H1 (cell line): ENCODE measurements at regions not wholly inside any gene's neighbourhood (a gene's known extent, or its start where the extent isn't known, plus 50 kb on each side); places are given as distances from the start of the nearest gene placed in this dataset.

Experiments used
- CTCF ChIA-PET: fragments of 300-600 bp; sonication (Branson Sonifier 250); formaldehyde crosslinking; loops from one replicate; lab custom pipeline; 2021; ENCODE audit not compliant: partially characterized antibody; lab: Charles Lee
- POLR2A ChIA-PET: fragments of 300-600 bp; sonication (Branson Sonifier 250); formaldehyde crosslinking; loops from one replicate; lab custom pipeline; 2021; ENCODE audit warnings: inconsistent platforms; ENCODE audit not compliant: partially characterized antibody; lab: Charles Lee
- DNase-seq, 2 experiments: peaks; one replicate each; pipeline versions ENCODE4 v3.0.0 to v3.0.0-alpha.2; 2010 to 2022; ENCODE audit warnings: low spot score in 2 of 2, low read depth in 1 of 2, mixed read lengths in 1 of 2
- FAIRE-seq: peaks from 2 replicates; lab custom pipeline; 2011; peaks lifted over from hg19 to GRCh38; lab: Jason Lieb, UNC
- H2AFZ ChIP-seq: 2 replicates; pipeline ENCODE4 v1.8.1; 2012; ENCODE audit warnings: low read length, inconsistent platforms
- H2AK5ac ChIP-seq: 2 replicates; pipeline ENCODE4 v1.6.1; 2013; ENCODE audit warnings: low read depth, low read length
- H2BK120ac ChIP-seq: replicated peaks from 2 replicates; pipeline ENCODE3; 2013; ENCODE audit warnings: low read depth, low read length, inconsistent platforms
- H2BK12ac ChIP-seq: 2 replicates; pipeline ENCODE4 v1.6.1; 2013; ENCODE audit warnings: low read depth, low read length
- H2BK15ac ChIP-seq: 2 replicates; pipeline ENCODE4 v1.6.1; 2013; ENCODE audit warnings: low read length
- H2BK20ac ChIP-seq: 2 replicates; pipeline ENCODE4 v1.6.1; 2013; ENCODE audit warnings: low read length
- H2BK5ac ChIP-seq: 2 replicates; pipeline ENCODE4 v1.6.1; 2013; ENCODE audit warnings: low read depth, low read length
- H3K14ac ChIP-seq: 2 replicates; pipeline ENCODE4 v1.6.1; 2013; ENCODE audit warnings: inconsistent platforms; ENCODE audit not compliant: insufficient read length
- H3K18ac ChIP-seq: 2 replicates; pipeline ENCODE4 v1.6.1; 2013; ENCODE audit warnings: low read length; ENCODE audit errors: extremely low read depth
- H3K23ac ChIP-seq: 2 replicates; pipeline ENCODE4 v1.6.1; 2013; ENCODE audit warnings: inconsistent platforms; ENCODE audit not compliant: insufficient read length
- H3K23me2 ChIP-seq: 2 replicates; pipeline ENCODE4 v1.6.1; 2013; ENCODE audit warnings: low read depth, low read length
- H3K27ac ChIP-seq: 2 replicates; pipeline ENCODE4 v1.6.1; 2011; ENCODE audit warnings: low read depth, low read length, inconsistent platforms
- H3K27me3 ChIP-seq, 4 experiments: replicated peaks in 1 of 4; 1 replicate in 1 of 4; 2 replicates in 3 of 4; pipeline versions ENCODE4 v1.6.1 to v1.8.1; 2011 to 2013; ENCODE audit warnings: low read length in 3 of 4, mild to moderate bottlenecking in 3 of 4, inconsistent platforms in 2 of 4, mixed read lengths in 2 of 4, moderate library complexity in 1 of 4; ENCODE audit not compliant: control insufficient read depth in 3 of 4, insufficient read depth in 3 of 4; ENCODE audit errors: extremely low read depth in 1 of 4
- H3K36me3 ChIP-seq, 4 experiments: 2 replicates each; pipeline versions ENCODE4 v1.6.1 to v1.8.1; 2011 to 2013; ENCODE audit warnings: mild to moderate bottlenecking in 4 of 4, low read length in 3 of 4, moderate library complexity in 2 of 4, control low read depth in 1 of 4, inconsistent platforms in 1 of 4; ENCODE audit not compliant: insufficient read depth in 4 of 4, control insufficient read depth in 2 of 4
- H3K4ac ChIP-seq: replicated peaks from 2 replicates; pipeline ENCODE3; 2013; ENCODE audit warnings: low read length, low read depth, mixed read lengths, inconsistent platforms; ENCODE audit not compliant: insufficient read length
- H3K4me1 ChIP-seq, 4 experiments: replicated peaks in 1 of 4; 1 replicate in 1 of 4; 2 replicates in 3 of 4; pipeline versions ENCODE4 v1.6.1 to v1.8.1; 2011 to 2013; ENCODE audit warnings: low read length in 3 of 4, inconsistent platforms in 2 of 4, mixed read lengths in 1 of 4; ENCODE audit not compliant: insufficient read depth in 4 of 4, control insufficient read depth in 3 of 4
- H3K4me2 ChIP-seq, 2 experiments: 2 replicates each; pipeline versions ENCODE4 v1.6.1 to v1.8.1; 2011 to 2013; ENCODE audit warnings: low read depth in 2 of 2, low read length in 2 of 2, control low read depth in 1 of 2, inconsistent platforms in 1 of 2, mild to moderate bottlenecking in 1 of 2; ENCODE audit not compliant: insufficient read depth in 1 of 2
- H3K4me3 ChIP-seq, 4 experiments: fragments of 200-600, 300-600 bp in 1 of 4; sonication (generic), shearing (Covaris generic), sonication (Bioruptor Twin) in 1 of 4; 2 replicates each; pipeline versions ENCODE4 v1.5.1 to v1.8.1; 2011 to 2016; ENCODE audit warnings: low read length in 4 of 4, low read depth in 3 of 4, control low read depth in 2 of 4, inconsistent platforms in 2 of 4, mild to moderate bottlenecking in 2 of 4, mixed read lengths in 1 of 4, moderate library complexity in 1 of 4; ENCODE audit not compliant: insufficient read depth in 2 of 4; ENCODE audit errors: extremely low read depth in 1 of 4
- H3K56ac ChIP-seq: replicated peaks from 2 replicates; pipeline ENCODE3; 2013; ENCODE audit warnings: low read depth, mild to moderate bottlenecking, mixed read lengths, low read length, inconsistent platforms; ENCODE audit not compliant: insufficient read length
- H3K79me1 ChIP-seq: 2 replicates; pipeline ENCODE4 v1.6.1; 2013; ENCODE audit warnings: low read depth, low read length, control low read depth
- H3K79me2 ChIP-seq, 2 experiments: 2 replicates each; pipeline versions ENCODE4 v1.6.1 to v1.8.1; 2012 to 2013; ENCODE audit warnings: low read length in 2 of 2, mild to moderate bottlenecking in 2 of 2, inconsistent platforms in 1 of 2; ENCODE audit not compliant: insufficient read depth in 2 of 2, control insufficient read depth in 1 of 2
- H3K9ac ChIP-seq, 4 experiments: replicated peaks in 1 of 4; 1 replicate in 1 of 4; 2 replicates in 3 of 4; pipeline versions ENCODE4 v1.6.1 to v1.8.1; 2011 to 2013; ENCODE audit warnings: low read depth in 3 of 4, low read length in 3 of 4, control low read depth in 2 of 4, mild to moderate bottlenecking in 2 of 4, moderate library complexity in 2 of 4, inconsistent platforms in 1 of 4; ENCODE audit errors: extremely low read depth in 1 of 4
- H3K9me3 ChIP-seq, 2 experiments: 2 replicates each; pipeline versions ENCODE4 v1.6.1 to v1.8.1; 2012 to 2013; ENCODE audit warnings: mild to moderate bottlenecking in 2 of 2, moderate library complexity in 2 of 2, control low read depth in 1 of 2, inconsistent platforms in 1 of 2, low read depth in 1 of 2, low read length in 1 of 2, mixed read lengths in 1 of 2; ENCODE audit not compliant: insufficient read depth in 2 of 2
- H4K20me1 ChIP-seq, 2 experiments: replicated peaks in 1 of 2; 2 replicates each; pipeline versions ENCODE3 to v1.8.1; 2011 to 2013; ENCODE audit warnings: inconsistent platforms in 2 of 2, low read length in 2 of 2, mild to moderate bottlenecking in 1 of 2; ENCODE audit not compliant: insufficient read depth in 2 of 2, control insufficient read depth in 1 of 2
- H4K5ac ChIP-seq: 2 replicates; pipeline ENCODE4 v1.6.1; 2013; ENCODE audit warnings: low read length, low read depth, mixed read lengths, inconsistent platforms; ENCODE audit not compliant: insufficient read length
- H4K8ac ChIP-seq: 2 replicates; pipeline ENCODE4 v1.8.0; 2013; ENCODE audit warnings: mild to moderate bottlenecking, moderate library complexity, low read length, inconsistent platforms; ENCODE audit not compliant: insufficient read depth; ENCODE audit errors: extremely low read depth
- H4K91ac ChIP-seq: replicated peaks from 2 replicates; pipeline ENCODE3; 2013; ENCODE audit warnings: low read length, mixed read lengths, inconsistent platforms; ENCODE audit not compliant: insufficient read length
- BCL11A ChIP-seq, 2 experiments: IDR thresholded peaks; one replicate each; pipeline ENCODE4 v1.6.1; 2011; ENCODE audit warnings: low read depth in 2 of 2, low read length in 2 of 2, mild to moderate bottlenecking in 2 of 2
- CEBPB ChIP-seq: IDR thresholded peaks from 2 replicates; pipeline ENCODE4 v1.6.1; 2012; ENCODE audit warnings: low read depth, low read length
- KDM5A ChIP-seq: fragments of 200-600 bp; IDR thresholded peaks from 2 replicates; pipeline ENCODE4 v1.7.1; 2012; ENCODE audit warnings: mild to moderate bottlenecking, low read length, inconsistent platforms, mixed read lengths
- NANOG ChIP-seq: IDR thresholded peaks from 2 replicates; pipeline ENCODE4 v1.6.1; 2011; ENCODE audit warnings: low read length, low read depth, mild to moderate bottlenecking, inconsistent platforms; ENCODE audit not compliant: insufficient read depth, poor library complexity, severe bottlenecking
- PHF8 ChIP-seq: fragments of 200-600 bp; sonication (generic); conservative IDR thresholded peaks from 2 replicates; pipeline ENCODE4 v1.7.1; 2012; ENCODE audit warnings: low read depth, mild to moderate bottlenecking, inconsistent platforms, low read length, moderate library complexity
- RFX5 ChIP-seq: IDR thresholded peaks from 2 replicates; pipeline ENCODE4 v1.6.1; 2011; ENCODE audit warnings: low read depth, low read length, improper control_type of control experiment, borderline replicate concordance
- TAF1 ChIP-seq: IDR thresholded peaks from 2 replicates; pipeline ENCODE4 v1.6.1; 2011; ENCODE audit warnings: mild to moderate bottlenecking, low read depth, low read length
- WGBS, 2 experiments: shearing (Covaris generic) in 1 of 2; methylation state at CpG; one replicate each; pipeline versions ENCODE4 v1.1.6 to v1.1.7; 2013 to 2015; ENCODE audit warnings: low lambda C conversion rate in 2 of 2, mixed read lengths in 2 of 2, inconsistent platforms in 1 of 2, low coverage in 1 of 2, missing lambda C conversion rate in 1 of 2; ENCODE audit not compliant: insufficient replicate concordance in 2 of 2, insufficient coverage in 1 of 2, insufficient read length in 1 of 2; ENCODE audit errors: extremely low coverage in 1 of 2, missing lambda C conversion rate in 1 of 2; 5-methylcytosine and 5-hydroxymethylcytosine counted together

- H4K5ac ChIP-seq: no peak overlapping the region
- no peak overlapping the region for H3K18ac ChIP-seq
- H4K91ac ChIP-seq: no peak overlapping the region
- no peaks in the 10 kb centered on the region for H3K36me3 ChIP-seq
- 87% methylated on average over 3 of the region's 3 CpGs; no CpG with 5 or more reads in 1 of the 2 experiments for WGBS, 2 experiments
- H3K27ac ChIP-seq: no peak overlapping the region
- H3K79me1 ChIP-seq: no peaks in the 10 kb centered on the region
- no peaks in the 10 kb centered on the region for H4K20me1 ChIP-seq
- H2BK5ac ChIP-seq: no peak overlapping the region
- H2AK5ac ChIP-seq: no peak overlapping the region
- FAIRE-seq (no peak), DNase-seq (no peak)
- TF ChIP-seq KDM5A (no peak), TAF1 (no peak), PHF8 (no peak), RFX5 (no peak), CEBPB (no peak), BCL11A (IDR thresholded peaks at IDR 0.05; ENCODE audit: low read depth in 2 of 2, low read length in 2 of 2) (no peak), NANOG (no peak)
- no peak overlapping the region for H3K4me3 ChIP-seq
- no peak overlapping the region for H4K8ac ChIP-seq
- H3K56ac ChIP-seq: no peak overlapping the region
- no peaks in the 10 kb centered on the region for H3K79me2 ChIP-seq
- H3K23ac ChIP-seq: no peak overlapping the region
- no peak overlapping the region for H2BK120ac ChIP-seq
- H3K27me3 ChIP-seq: no peaks in the 10 kb centered on the region
- no peak overlapping the region for H3K9ac ChIP-seq
- no peaks in the 10 kb centered on the region for H3K23me2 ChIP-seq
- no peaks in the 10 kb centered on the region for H3K4me1 ChIP-seq
- no peak overlapping the region for H2BK15ac ChIP-seq
- no peak overlapping the region for H2BK20ac ChIP-seq
- ChIA-PET POLR2A (no interaction called here), CTCF (no interaction called here)
- H3K4me2 ChIP-seq: no peak overlapping the region
- H3K4ac ChIP-seq: no peak overlapping the region
- H2BK12ac ChIP-seq: no peak overlapping the region
- no peak overlapping the region for H3K14ac ChIP-seq
- no peak overlapping the region for H2AFZ ChIP-seq
- H3K9me3 ChIP-seq: no peaks in the 10 kb centered on the region
These were observed 833.3 kb upstream of the LRRN3 start for GRCh38 chr7:110257673-110258072.
